ENCODE measurements at regions not wholly inside any gene's neighbourhood (a gene's known extent, or its start where the extent isn't known, plus 50 kb on each side); places are given as distances from the start of the nearest gene placed in this dataset.
A peak's percentile ranks its signal among the peaks of the same experiment; 100 is the strongest.

- no peak for DNase-seq
- Histone ChIP-seq H3K27me3 (ENCODE audit: insufficient read depth, low read length, poor library complexity, severe bottlenecking) (no peaks in the 10 kb centered on the region), H3K4me1 (ENCODE audit: insufficient read depth, low read length) (no peaks in the 10 kb centered on the region), H3K27ac (ENCODE audit: low read depth, low read length) (no peak overlapping the region), H3K4me3 (ENCODE audit: low read length) (no peak overlapping the region), H3K36me3 (ENCODE audit: insufficient read depth, low read length) (no peaks in the 10 kb centered on the region), H3K9me3 (ENCODE audit: low read length) (no peaks in the 10 kb centered on the region)
- Mint-ChIP-seq H3K36me3 (no peaks in the 10 kb centered on the region), H3K4me1 (no peaks in the 10 kb centered on the region), H3K4me3 (no peak overlapping the region), H3K9me3 (no peaks in the 10 kb centered on the region), H3K27ac (no peak overlapping the region), H3K27me3 (peaks cover 0 to 2% of the 10 kb centered on the region in 2 donors)
- ChIA-PET CTCF (no interaction called here), POLR2A (no interaction called here)
Measured at GRCh38 chr2:240211598-240212424, 71.4 kb upstream of the OTOS start.

- no peak overlapping the region for H3K27ac Mint-ChIP-seq
- H3K27me3 Mint-ChIP-seq: peaks cover 0 to 2% of the 10 kb centered on the region in 2 donors
- POLR2A ChIA-PET: no interaction called here
- H3K27ac ChIP-seq (ENCODE audit: low read depth, low read length): no peak overlapping the region
- H3K36me3 ChIP-seq (ENCODE audit: insufficient read depth, low read length): no peaks in the 10 kb centered on the region
- no peaks in the 10 kb centered on the region for H3K9me3 Mint-ChIP-seq
- H3K36me3 Mint-ChIP-seq: no peaks in the 10 kb centered on the region
- H3K4me1 Mint-ChIP-seq: no peaks in the 10 kb centered on the region
- no peak overlapping the region for H3K4me3 Mint-ChIP-seq
- H3K27me3 ChIP-seq (ENCODE audit: insufficient read depth, low read length, poor library complexity, severe bottlenecking): no peaks in the 10 kb centered on the region
- H3K4me1 ChIP-seq (ENCODE audit: insufficient read depth, low read length): no peaks in the 10 kb centered on the region
- DNase-seq: no peak
- CTCF ChIA-PET: no interaction called here
- H3K9me3 ChIP-seq (ENCODE audit: low read length): no peaks in the 10 kb centered on the region
- H3K4me3 ChIP-seq (ENCODE audit: low read length): no peak overlapping the region
Measured at GRCh38 chr2:240212425-240213225, 72.2 kb upstream of the OTOS start.

GRCh38 chr2:240213226-240213475 is 72.7 kb upstream of the OTOS start:
- no peak overlapping the region for H3K4me3 Mint-ChIP-seq
- H3K9me3 Mint-ChIP-seq: no peaks in the 10 kb centered on the region
- H3K36me3 ChIP-seq (ENCODE audit: insufficient read depth, low read length): no peaks in the 10 kb centered on the region
- CTCF ChIA-PET: no interaction called here
- H3K4me1 Mint-ChIP-seq: no peaks in the 10 kb centered on the region
- H3K36me3 Mint-ChIP-seq: no peaks in the 10 kb centered on the region
- no peak overlapping the region for H3K4me3 ChIP-seq (ENCODE audit: low read length)
- POLR2A ChIA-PET: no interaction called here
- no peaks in the 10 kb centered on the region for H3K4me1 ChIP-seq (ENCODE audit: insufficient read depth, low read length)
- no peak overlapping the region for H3K27ac ChIP-seq (ENCODE audit: low read depth, low read length)
- H3K27me3 Mint-ChIP-seq: peaks cover 0 to 2% of the 10 kb centered on the region in 2 donors
- no peak overlapping the region for H3K27ac Mint-ChIP-seq
- DNase-seq: no peak
- no peaks in the 10 kb centered on the region for H3K27me3 ChIP-seq (ENCODE audit: insufficient read depth, low read length, poor library complexity, severe bottlenecking)
- no peaks in the 10 kb centered on the region for H3K9me3 ChIP-seq (ENCODE audit: low read length)

- ChIA-PET POLR2A (no interaction called here), CTCF (no interaction called here)
- no peaks in the 10 kb centered on the region for H3K9me3 ChIP-seq (ENCODE audit: low read length)
- no peak overlapping the region for H3K27ac ChIP-seq (ENCODE audit: low read depth, low read length)
- no peaks in the 10 kb centered on the region for H3K4me1 Mint-ChIP-seq
- H3K36me3 ChIP-seq (ENCODE audit: insufficient read depth, low read length): no peaks in the 10 kb centered on the region
- H3K9me3 Mint-ChIP-seq: no peaks in the 10 kb centered on the region
- H3K27ac Mint-ChIP-seq: no peak overlapping the region
- H3K4me3 Mint-ChIP-seq: no peak overlapping the region
- no peaks in the 10 kb centered on the region for H3K4me1 ChIP-seq (ENCODE audit: insufficient read depth, low read length)
- no peak overlapping the region for H3K4me3 ChIP-seq (ENCODE audit: low read length)
- DNase-seq: peak in 1 of 5 donors; percentile 44
- H3K36me3 Mint-ChIP-seq: no peaks in the 10 kb centered on the region
- H3K27me3 ChIP-seq (ENCODE audit: insufficient read depth, low read length, poor library complexity, severe bottlenecking): no peaks in the 10 kb centered on the region
- no peaks in the 10 kb centered on the region for H3K27me3 Mint-ChIP-seq
Measured at GRCh38 chr2:240213476-240214421, 73.3 kb upstream of the OTOS start.

GRCh38 chr2:240214790-240215675 is 74.6 kb upstream of the OTOS start:
- H3K27ac Mint-ChIP-seq: no peak overlapping the region
- H3K4me1 Mint-ChIP-seq: no peaks in the 10 kb centered on the region
- Histone ChIP-seq H3K4me3 (ENCODE audit: low read length) (no peak overlapping the region), H3K36me3 (ENCODE audit: insufficient read depth, low read length) (no peaks in the 10 kb centered on the region), H3K27ac (ENCODE audit: low read depth, low read length) (no peak overlapping the region), H3K9me3 (ENCODE audit: low read length) (no peaks in the 10 kb centered on the region), H3K27me3 (ENCODE audit: insufficient read depth, low read length, poor library complexity, severe bottlenecking) (no peaks in the 10 kb centered on the region), H3K4me1 (ENCODE audit: insufficient read depth, low read length) (no peaks in the 10 kb centered on the region)
- no peak for DNase-seq
- no peaks in the 10 kb centered on the region for H3K9me3 Mint-ChIP-seq
- no peaks in the 10 kb centered on the region for H3K36me3 Mint-ChIP-seq
- no peaks in the 10 kb centered on the region for H3K27me3 Mint-ChIP-seq
- ChIA-PET POLR2A (no interaction called here), CTCF (no interaction called here)
- no peak overlapping the region for H3K4me3 Mint-ChIP-seq

- no peaks in the 10 kb centered on the region for H3K36me3 Mint-ChIP-seq
- Histone ChIP-seq H3K27me3 (ENCODE audit: insufficient read depth, low read length, poor library complexity, severe bottlenecking) (no peaks in the 10 kb centered on the region), H3K36me3 (ENCODE audit: insufficient read depth, low read length) (no peaks in the 10 kb centered on the region), H3K4me1 (ENCODE audit: insufficient read depth, low read length) (no peaks in the 10 kb centered on the region), H3K9me3 (ENCODE audit: low read length) (no peaks in the 10 kb centered on the region), H3K4me3 (ENCODE audit: low read length) (no peak overlapping the region), H3K27ac (ENCODE audit: low read depth, low read length) (no peak overlapping the region)
- no peaks in the 10 kb centered on the region for H3K4me1 Mint-ChIP-seq
- H3K27me3 Mint-ChIP-seq: no peaks in the 10 kb centered on the region
- ChIA-PET POLR2A (no interaction called here), CTCF (no interaction called here)
- H3K4me3 Mint-ChIP-seq: no peak overlapping the region
- no peak overlapping the region for H3K27ac Mint-ChIP-seq
- H3K9me3 Mint-ChIP-seq: no peaks in the 10 kb centered on the region
- no peak for DNase-seq
Measured at GRCh38 chr2:240215676-240216051, 75.2 kb upstream of the OTOS start.

GRCh38 chr2:240216167-240216566 is 75.7 kb upstream of the OTOS start:
- DNase-seq: no peak
- H3K27me3 Mint-ChIP-seq: no peaks in the 10 kb centered on the region
- Histone ChIP-seq H3K27me3 (ENCODE audit: insufficient read depth, low read length, poor library complexity, severe bottlenecking) (no peaks in the 10 kb centered on the region), H3K36me3 (ENCODE audit: insufficient read depth, low read length) (no peaks in the 10 kb centered on the region), H3K4me3 (ENCODE audit: low read length) (no peak overlapping the region), H3K27ac (ENCODE audit: low read depth, low read length) (no peak overlapping the region), H3K4me1 (ENCODE audit: insufficient read depth, low read length) (no peaks in the 10 kb centered on the region), H3K9me3 (ENCODE audit: low read length) (no peaks in the 10 kb centered on the region)
- no peaks in the 10 kb centered on the region for H3K36me3 Mint-ChIP-seq
- POLR2A ChIA-PET: no interaction called here
- CTCF ChIA-PET: no interaction called here
- H3K27ac Mint-ChIP-seq: no peak overlapping the region
- no peaks in the 10 kb centered on the region for H3K9me3 Mint-ChIP-seq
- H3K4me3 Mint-ChIP-seq: no peak overlapping the region
- H3K4me1 Mint-ChIP-seq: no peaks in the 10 kb centered on the region

All from CD8-positive, alpha-beta memory T cell (primary cell).